ENCODE measurements at regions not wholly inside any gene's neighbourhood (a gene's known extent, or its start where the extent isn't known, plus 50 kb on each side); places are given as distances from the start of the nearest gene placed in this dataset.

GRCh38 chr1:195866091-195866780 is 742.0 kb downstream of the KCNT2 start:
- Histone ChIP-seq H3K27ac (ENCODE audit: low read depth, low read length) (no peak overlapping the region), H3K9ac (ENCODE audit: extremely low read depth, low read length, poor library complexity, severe bottlenecking) (no peak overlapping the region), H3K27me3 (ENCODE audit: control insufficient read depth, insufficient read depth, low read length, poor library complexity, severe bottlenecking) (no peaks in the 10 kb centered on the region), H3K4me3 (ENCODE audit: low read length) (no peak overlapping the region), H3K36me3 (ENCODE audit: control insufficient read depth, insufficient read depth, low read length) (no peaks in the 10 kb centered on the region), H3K9me3 (ENCODE audit: control insufficient read depth, low read length) (no peaks in the 10 kb centered on the region), H3K4me1 (ENCODE audit: control insufficient read depth, insufficient read depth, low read length) (no peaks in the 10 kb centered on the region)
- no peak overlapping the region for H3K27ac Mint-ChIP-seq
- H3K27me3 Mint-ChIP-seq (ENCODE audit: insufficient read depth): no peaks in the 10 kb centered on the region
- peaks cover 2% of the 10 kb centered on the region for H3K9me3 Mint-ChIP-seq
- no peak for DNase-seq
- no peak overlapping the region for H3K4me3 Mint-ChIP-seq
- TF ChIP-seq CTCF (conservative IDR thresholded peaks at IDR 0.05): no peak
- H3K36me3 Mint-ChIP-seq (ENCODE audit: low read depth): no peaks in the 10 kb centered on the region
- H3K4me1 Mint-ChIP-seq: peaks cover 2% of the 10 kb centered on the region
- 90 to 91% methylated on average over 2 to 5 of the region's 6 CpGs for WGBS, 2 experiments (ENCODE audit: insufficient coverage in 1 of 2, insufficient read length in 1 of 2)

- no peak for DNase-seq
- H3K36me3 Mint-ChIP-seq (ENCODE audit: low read depth): no peaks in the 10 kb centered on the region
Observed at GRCh38 chr1:195851804-195852203, 756.4 kb downstream of the KCNT2 start.

GRCh38 chr1:195851016-195851601 is 757.1 kb downstream of the KCNT2 start:
- 60 to 90% methylated on average over 1 to 3 of the region's 5 CpGs for WGBS, 2 experiments (ENCODE audit: insufficient coverage in 1 of 2, insufficient read length in 1 of 2)
- no peak overlapping the region for H3K27ac Mint-ChIP-seq
- Histone ChIP-seq H3K4me1 (ENCODE audit: control insufficient read depth, insufficient read depth, low read length) (peaks cover 10% of the 10 kb centered on the region), H3K4me3 (ENCODE audit: low read length) (no peak overlapping the region), H3K9me3 (ENCODE audit: control insufficient read depth, low read length) (no peaks in the 10 kb centered on the region), H3K9ac (ENCODE audit: extremely low read depth, low read length, poor library complexity, severe bottlenecking) (no peak overlapping the region), H3K36me3 (ENCODE audit: control insufficient read depth, insufficient read depth, low read length) (no peaks in the 10 kb centered on the region), H3K27ac (ENCODE audit: low read depth, low read length) (no peak overlapping the region), H3K27me3 (ENCODE audit: control insufficient read depth, insufficient read depth, low read length, poor library complexity, severe bottlenecking) (no peaks in the 10 kb centered on the region)
- H3K4me1 Mint-ChIP-seq: peaks cover 31% of the 10 kb centered on the region
- DNase-seq: no peak
- no peak for TF ChIP-seq CTCF (conservative IDR thresholded peaks at IDR 0.05)
- H3K9me3 Mint-ChIP-seq: no peaks in the 10 kb centered on the region
- no peaks in the 10 kb centered on the region for H3K36me3 Mint-ChIP-seq (ENCODE audit: low read depth)
- H3K4me3 Mint-ChIP-seq: no peak overlapping the region
- no peaks in the 10 kb centered on the region for H3K27me3 Mint-ChIP-seq (ENCODE audit: insufficient read depth)

More at GRCh38 chr1:195851804-195852203, 756.4 kb downstream of the KCNT2 start:
- no peak overlapping the region for H3K4me3 Mint-ChIP-seq
- TF ChIP-seq CTCF (conservative IDR thresholded peaks at IDR 0.05): no peak
- H3K27ac Mint-ChIP-seq: no peak overlapping the region
- peaks cover 27% of the 10 kb centered on the region for H3K4me1 Mint-ChIP-seq
- Histone ChIP-seq H3K27ac (ENCODE audit: low read depth, low read length) (no peak overlapping the region), H3K4me1 (ENCODE audit: control insufficient read depth, insufficient read depth, low read length) (peaks cover 10% of the 10 kb centered on the region), H3K9ac (ENCODE audit: extremely low read depth, low read length, poor library complexity, severe bottlenecking) (no peak overlapping the region), H3K27me3 (ENCODE audit: control insufficient read depth, insufficient read depth, low read length, poor library complexity, severe bottlenecking) (no peaks in the 10 kb centered on the region), H3K4me3 (ENCODE audit: low read length) (no peak overlapping the region), H3K36me3 (ENCODE audit: control insufficient read depth, insufficient read depth, low read length) (no peaks in the 10 kb centered on the region), H3K9me3 (ENCODE audit: control insufficient read depth, low read length) (no peaks in the 10 kb centered on the region)
- no peaks in the 10 kb centered on the region for H3K9me3 Mint-ChIP-seq
- H3K27me3 Mint-ChIP-seq (ENCODE audit: insufficient read depth): no peaks in the 10 kb centered on the region
- 78% methylated on average over 2 of the region's 2 CpGs; no CpG with 5 or more reads in 1 of the 2 experiments for WGBS, 2 experiments (ENCODE audit: insufficient coverage in 1 of 2, insufficient read length in 1 of 2)
